GM18951 (cell line): ENCODE measurements at regions not wholly inside any gene's neighbourhood (a gene's known extent, or its start where the extent isn't known, plus 50 kb on each side); places are given as distances from the start of the nearest gene placed in this dataset.

Experiments
- POLR2A ChIP-seq: IDR thresholded peaks from 4 replicates; pipeline ENCODE4 v1.6.1; 2011; ENCODE audit warnings: mild to moderate bottlenecking; ENCODE audit not compliant: insufficient read length, insufficient read depth; ENCODE audit errors: extremely low read depth
- in situ Hi-C: fragments of 300-500 bp; cut with MboI; formaldehyde crosslinking; loops from one replicate; pipeline ENCODE4 v1.12.0; 2022; ENCODE audit warnings: low sequenced_read_pairs, mixed read lengths, inconsistent platforms; ENCODE audit not compliant: unreplicated experiment

DNA sequence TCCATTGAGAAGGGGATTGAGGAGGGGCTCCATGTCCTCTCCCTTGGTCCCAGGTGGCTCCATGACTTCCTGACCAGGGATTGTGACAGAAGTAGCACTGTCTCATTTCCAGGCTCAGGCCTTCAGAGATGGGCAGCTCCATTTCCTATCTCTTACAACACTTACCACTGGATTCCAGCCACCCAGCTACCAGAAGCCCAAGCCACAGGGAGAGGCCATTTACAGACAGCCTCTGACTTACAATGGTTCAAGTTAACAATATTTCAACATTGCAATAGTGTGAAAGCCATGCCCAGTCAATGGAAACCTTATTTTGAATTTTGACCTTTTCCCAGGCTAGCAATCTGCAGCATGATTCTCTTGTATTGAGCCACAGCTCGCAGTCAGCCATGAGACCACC lies 164.9 kb upstream of the AGAP1 start:
- no peak for TF ChIP-seq POLR2A
- in situ Hi-C loops = no loop called here

DNA sequence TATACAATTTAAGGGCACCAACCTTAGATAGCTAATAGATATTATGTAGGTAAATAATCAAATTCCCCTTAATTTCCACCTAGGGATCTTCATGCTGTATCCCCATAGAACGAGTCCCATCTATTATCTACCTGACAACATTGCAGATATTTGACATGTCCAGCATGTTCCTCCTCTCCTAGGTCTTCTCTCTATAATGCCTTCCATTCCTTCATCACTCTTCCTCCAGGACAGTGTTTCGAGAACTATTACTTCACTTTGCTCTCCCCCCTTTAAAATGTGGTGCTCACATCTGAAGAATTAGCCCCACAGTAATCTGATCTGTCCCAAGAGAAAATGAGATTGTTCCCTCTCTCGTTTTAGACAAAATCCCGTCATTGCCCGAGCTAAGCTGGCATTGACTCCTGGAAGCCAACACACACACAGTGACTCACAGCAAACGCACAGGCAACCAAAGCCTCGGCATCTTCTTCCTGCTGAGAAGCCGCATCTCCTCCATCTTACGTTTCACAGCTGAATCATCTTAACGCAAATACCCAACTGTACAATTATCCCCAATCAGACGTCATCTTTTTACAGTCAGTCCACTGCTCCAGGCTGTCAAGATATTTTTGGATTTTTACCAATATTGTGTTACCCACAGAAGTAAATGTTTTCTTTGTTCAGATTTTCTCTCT lies 162.9 kb upstream of the AGAP1 start:
- in situ Hi-C loops = no loop called here
- TF ChIP-seq POLR2A = no peak

DNA sequence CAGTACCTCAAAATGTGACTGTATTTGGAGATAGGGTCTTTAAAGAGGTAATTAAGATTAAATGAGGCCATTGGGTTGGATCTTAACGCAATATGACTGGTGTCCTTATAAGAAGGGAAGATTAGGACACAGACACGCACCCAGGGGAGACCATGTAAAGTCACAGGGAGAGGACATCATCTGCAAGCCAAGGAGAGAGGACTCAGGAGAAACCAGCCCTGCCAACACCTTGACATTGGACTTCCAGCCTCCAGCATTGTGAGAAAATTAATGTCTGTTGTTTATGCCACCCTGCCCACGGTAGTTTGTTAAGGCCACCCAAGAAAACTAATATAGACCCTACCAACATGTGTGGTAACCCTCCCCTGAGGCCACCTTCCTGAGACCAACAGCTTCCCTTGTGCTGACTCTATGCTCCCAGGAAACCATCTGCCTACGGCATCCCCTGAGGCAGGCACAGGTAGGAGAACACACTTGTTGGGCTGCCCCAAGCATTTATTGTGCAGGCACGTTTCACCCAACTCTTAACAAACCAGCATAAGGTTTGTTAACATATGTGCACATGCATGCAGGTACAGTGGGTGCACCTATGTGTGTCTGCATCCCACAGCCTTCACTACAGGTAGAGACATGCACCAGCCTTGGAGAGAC lies 161.5 kb upstream of the AGAP1 start:
- in situ Hi-C loops = no loop called here
- no peak for TF ChIP-seq POLR2A

DNA sequence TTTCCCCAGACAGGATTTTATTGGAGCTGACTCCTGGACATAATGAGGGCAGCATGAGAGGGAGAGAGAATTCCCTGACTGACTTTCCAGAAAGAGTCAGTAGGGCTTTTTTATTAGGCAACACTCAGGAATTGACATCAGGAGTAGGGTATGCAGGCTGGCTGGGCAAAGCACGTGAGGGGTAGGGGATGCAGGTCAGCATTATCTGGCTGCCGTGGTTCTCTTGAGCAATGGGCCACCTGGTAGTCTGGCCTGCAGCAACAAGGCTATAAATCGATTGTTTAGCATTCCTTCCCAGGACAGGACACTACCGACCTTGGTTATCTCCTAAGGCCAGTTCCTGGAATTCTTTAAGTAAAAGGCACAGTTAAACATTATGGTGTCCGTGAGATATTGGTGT lies 160.8 kb upstream of the AGAP1 start:
- in situ Hi-C loops = no loop called here
- TF ChIP-seq POLR2A = no peak

DNA sequence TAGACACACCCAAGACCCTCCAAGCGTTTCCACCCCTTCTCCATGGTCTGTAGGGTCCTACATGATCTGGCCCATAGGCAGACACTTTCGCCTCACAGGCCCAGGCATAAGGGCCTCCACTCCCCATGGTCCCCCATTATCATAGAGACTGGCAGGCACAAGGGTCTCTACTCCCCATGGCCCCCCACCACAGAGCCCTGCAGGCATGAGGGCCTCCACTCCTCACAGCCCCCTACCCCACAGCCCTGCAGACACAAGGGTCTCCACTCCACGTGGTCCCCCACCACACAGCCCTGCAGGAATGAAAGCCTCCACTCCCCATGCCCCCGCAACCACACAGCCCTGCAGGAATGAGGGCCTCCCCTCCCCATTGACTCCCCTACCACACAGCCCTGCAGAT lies 159.7 kb upstream of the AGAP1 start:
- in situ Hi-C loops = no loop called here
- no peak for TF ChIP-seq POLR2A

DNA sequence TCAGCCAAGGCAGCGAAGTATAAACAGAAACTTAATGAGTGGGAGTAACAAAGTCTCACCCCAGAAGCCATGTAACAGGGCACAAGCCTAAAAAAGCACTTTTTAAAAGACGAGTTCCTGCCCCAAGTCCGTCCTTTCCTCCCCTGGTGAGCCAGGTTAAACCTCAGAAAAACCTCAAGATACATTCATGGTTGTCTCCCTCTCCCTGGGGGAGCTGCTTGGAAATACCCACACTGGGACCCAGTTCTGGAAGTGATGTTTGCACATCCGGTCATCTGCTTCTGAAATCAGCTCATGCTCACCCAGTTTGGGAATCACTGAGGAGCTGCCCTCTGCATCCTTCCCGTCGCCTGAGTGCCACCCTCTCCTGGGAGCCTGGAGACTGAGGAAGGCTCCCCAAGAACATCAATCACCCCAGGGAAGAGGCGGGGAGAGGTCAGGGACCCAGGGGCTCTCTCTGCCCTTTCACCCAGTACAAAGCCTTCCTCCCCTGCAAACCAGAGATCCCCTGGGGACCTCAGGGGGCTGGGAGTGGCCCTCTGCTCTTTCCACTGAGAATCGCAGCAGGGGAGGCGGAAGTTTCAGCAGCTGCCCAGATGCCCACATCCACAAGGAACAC lies 150.6 kb upstream of the AGAP1 start:
- in situ Hi-C loops = no loop called here
- TF ChIP-seq POLR2A = no peak

DNA sequence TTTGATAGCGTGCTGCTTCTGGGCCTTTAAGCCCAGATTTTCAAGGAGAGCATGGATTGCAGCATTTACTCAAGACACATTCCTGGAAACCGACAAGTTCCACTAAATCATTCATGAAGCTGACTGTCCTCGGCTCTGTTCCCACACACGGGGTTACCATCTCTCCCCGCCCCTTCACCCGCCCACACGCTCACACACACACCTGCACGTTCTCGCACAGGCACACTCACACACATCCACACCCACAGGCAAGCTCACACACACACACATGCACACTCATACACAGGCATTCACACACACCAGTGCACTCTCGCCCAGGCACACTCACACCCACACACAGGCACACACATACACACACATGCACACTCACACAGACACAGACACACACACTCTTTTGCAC lies 150.0 kb upstream of the AGAP1 start:
- TF ChIP-seq POLR2A = no peak
- in situ Hi-C loops = no loop called here

DNA sequence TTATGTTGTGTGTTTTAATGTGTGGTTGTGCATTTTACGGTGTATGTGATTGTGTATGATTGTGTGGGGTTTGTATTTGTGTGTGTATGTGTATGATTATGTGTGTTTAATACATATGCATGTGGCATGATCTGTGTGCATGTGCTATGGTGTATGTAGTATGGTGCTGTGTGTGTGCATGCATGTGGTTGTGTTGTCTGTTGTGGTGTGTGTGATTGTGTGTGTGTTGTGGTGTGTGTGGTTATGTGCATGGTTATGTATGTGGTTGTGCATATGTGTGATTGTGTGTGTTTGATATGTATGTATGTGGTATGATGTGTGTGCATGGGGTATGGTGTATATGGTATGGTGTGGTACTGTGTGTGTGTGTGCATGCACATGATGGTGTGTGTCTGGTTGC lies 148.1 kb upstream of the AGAP1 start:
- in situ Hi-C loops = no loop called here
- no peak for TF ChIP-seq POLR2A

DNA sequence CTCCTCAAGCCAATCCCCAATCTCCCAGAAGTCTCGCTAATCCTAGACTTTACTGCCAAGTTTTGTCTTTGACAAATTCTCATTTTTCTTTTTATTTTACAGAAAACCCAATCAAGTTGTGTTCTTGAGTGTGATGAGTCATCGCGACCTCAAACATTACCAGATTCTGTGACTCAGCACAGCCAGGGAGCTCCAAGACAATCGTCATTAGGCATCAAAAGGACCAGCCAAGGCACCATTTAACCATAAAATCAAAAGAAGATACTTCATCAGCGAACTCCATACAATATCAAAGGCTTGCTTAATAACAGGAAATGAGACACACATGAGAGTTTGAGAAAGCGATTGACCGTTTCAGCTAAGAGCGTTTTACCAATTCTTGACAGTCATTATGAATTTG lies 146.2 kb upstream of the AGAP1 start:
- no peak for TF ChIP-seq POLR2A
- in situ Hi-C loops = no loop called here

DNA sequence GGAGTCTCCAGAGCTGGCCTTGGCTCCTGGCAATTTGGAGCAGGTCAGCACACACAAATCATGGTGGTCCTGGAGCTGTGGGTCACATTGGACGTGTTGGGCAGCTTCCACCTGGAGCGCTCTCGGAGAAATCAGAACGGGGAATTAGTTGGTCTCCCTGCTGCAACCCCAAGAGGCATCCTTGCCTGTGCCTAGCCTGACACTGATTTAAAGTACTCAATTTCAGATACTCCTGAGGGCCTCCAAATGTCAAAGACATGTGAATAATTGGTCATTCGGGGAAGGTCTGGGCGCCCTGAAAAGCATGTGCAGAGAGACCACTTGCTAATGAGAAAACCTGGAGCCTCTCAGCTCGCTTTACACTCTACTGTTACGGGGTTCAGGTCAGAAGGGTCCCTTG lies 145.5 kb upstream of the AGAP1 start:
- TF ChIP-seq POLR2A = no peak
- in situ Hi-C loops = no loop called here

DNA sequence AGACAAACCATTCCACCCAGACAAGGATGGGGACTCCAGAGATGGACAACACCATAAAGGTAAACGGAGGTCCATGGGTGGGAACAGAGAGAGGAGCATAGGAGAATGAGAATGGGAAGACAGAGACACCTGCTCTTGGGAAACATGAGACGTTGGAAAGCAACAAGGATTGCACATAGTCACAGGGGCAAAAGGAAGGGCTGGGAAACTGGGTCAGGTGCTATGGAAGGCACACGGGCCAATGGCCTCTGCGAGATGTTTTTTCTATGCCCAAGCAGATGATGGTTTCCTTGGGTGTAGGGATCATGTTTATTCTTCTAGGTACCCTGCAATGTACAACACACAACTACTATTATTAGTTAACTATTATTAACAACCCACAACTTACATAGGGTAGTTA lies 143.6 kb upstream of the AGAP1 start:
- TF ChIP-seq POLR2A = no peak
- in situ Hi-C loops = no loop called here

DNA sequence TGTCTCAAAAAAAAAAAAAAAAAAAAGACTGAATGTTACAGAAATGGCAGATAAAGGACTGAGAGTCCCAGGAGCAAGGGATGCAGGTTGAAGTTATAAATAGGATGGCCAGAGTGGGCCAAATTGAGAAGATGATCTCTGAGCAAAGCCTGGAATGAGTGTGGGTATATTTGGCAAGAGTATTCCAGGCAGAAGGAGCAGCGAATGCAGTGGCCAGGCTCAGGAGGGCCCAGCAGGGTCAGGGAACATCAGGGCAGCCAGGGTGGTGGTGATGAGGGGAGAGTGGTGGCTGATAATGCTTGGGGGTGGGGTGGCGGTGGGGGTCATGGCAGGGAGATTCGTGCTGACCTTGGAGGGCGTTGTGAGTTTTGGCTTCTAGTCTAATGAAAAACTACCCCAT lies 141.3 kb upstream of the AGAP1 start:
- in situ Hi-C loops = no loop called here
- TF ChIP-seq POLR2A = no peak

DNA sequence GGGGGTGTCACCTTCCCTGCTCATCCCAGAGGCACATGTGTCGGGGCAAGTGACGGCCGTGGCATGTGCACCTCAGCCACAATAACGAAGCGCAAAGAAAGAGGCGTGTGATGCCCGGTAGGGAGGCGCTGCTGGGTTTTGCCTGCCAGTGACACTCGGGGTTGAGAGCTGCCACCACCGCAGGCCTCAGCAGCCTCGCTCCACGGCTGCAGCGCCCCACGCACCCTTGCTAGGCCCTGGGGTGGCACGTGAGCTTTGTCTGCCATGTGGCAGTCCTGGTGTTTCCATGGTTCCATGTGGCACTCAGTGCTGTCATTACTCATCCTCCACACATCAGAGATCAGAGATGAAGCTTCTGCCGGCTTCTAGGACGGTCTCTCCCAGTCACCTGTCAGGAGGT lies 136.0 kb upstream of the AGAP1 start:
- no peak for TF ChIP-seq POLR2A
- in situ Hi-C loops = no loop called here

DNA sequence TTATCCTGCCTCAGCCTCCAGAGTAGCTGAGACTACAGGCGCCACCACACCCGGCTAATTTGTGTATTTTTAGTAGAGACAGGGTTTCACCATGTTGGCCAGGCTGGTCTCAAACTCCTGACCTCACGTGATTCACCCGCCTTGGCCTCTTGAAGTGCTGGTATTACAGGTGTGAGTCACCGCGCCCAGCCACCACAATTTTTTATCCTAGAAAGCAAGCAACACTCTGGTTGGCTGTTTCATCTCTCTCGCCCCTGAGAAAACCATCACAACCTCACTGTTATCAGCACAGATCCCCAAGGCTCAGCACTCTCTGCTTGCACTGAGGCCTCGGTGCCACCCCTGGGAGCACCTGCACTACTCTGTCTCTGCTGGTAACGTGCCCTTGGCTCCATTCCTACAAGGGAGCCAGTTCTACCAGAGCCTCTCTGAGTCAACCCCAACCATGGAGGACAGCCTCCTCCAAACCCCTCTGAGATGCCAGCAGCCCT lies 134.8 kb upstream of the AGAP1 start:
- in situ Hi-C loops = no loop called here
- TF ChIP-seq POLR2A = no peak

DNA sequence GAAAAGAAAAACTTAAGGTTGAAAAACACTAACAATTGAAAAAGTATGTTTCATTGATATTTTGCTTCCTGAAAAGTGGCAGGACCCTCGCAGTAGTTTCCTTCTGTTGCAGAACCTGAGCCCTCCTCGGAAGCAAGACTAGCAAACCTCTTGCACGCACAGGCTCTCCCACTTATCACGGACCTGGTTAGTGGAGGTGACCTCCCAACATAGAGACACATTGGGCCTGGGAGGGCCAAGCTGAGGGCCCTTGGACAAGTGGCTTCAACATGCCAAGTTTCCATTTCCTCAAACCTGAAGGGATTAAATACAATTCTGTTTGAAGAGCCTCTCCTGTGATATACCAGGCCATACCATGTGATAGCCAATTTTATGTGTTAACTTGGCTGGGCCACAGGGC lies 133.4 kb upstream of the AGAP1 start:
- no peak for TF ChIP-seq POLR2A
- in situ Hi-C loops = no loop called here

DNA sequence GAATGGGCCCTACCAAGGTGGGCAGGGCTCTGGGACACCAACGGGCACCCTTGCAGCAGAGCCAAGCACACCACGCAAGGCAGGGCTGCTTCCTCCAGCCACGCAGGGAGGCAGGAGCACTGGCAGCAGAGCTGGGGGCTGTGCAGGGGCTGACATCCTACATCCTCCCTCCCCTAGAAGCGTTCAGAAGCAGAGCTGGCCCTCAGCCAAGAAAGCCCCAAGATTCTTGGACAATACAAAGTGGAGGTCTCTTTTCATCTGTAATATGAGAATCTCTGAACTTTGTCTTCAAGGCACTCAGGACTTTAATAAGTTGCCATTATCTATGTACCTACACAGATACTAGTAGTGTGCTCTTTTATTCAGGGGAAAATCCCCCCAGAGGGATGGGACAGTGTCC lies 128.1 kb upstream of the AGAP1 start:
- in situ Hi-C loops = no loop called here
- no peak for TF ChIP-seq POLR2A
